ENCODE measurements at regions not wholly inside any gene's neighbourhood (a gene's known extent, or its start where the extent isn't known, plus 50 kb on each side); places are given as distances from the start of the nearest gene placed in this dataset.

DNA sequence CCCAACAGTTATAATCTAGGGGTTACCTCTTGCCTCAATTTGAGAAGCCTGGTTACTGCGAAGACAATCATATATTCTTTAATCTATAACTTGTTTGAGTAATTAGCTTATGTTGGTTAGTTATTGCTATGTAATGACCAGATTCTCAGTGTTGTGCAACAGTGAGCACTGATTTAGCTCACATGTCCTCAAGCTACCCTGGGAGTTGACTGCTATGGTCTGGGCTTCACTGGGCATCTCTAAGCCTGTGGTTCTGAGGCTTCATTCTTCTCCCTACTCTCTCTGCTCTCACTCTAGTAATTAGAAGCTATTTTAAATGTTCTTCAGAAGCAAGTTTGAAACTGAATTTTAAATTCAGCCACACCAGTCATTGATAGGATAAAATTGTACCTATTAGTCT is 371.8 kb downstream of the PBX1 start:
- no peak overlapping the region for H2AFZ ChIP-seq (replicated peaks; ENCODE audit: low read length, poor library complexity)
- TF ChIP-seq BHLHE40 (IDR thresholded peaks at IDR 0.05; ENCODE audit: low read depth, low read length), result no peak
- TF ChIP-seq CTCF (conservative IDR thresholded peaks at IDR 0.05; ENCODE audit: low read depth, low read length), result no peak
- TF ChIP-seq RCOR1 (IDR thresholded peaks at IDR 0.05; ENCODE audit: insufficient replicate concordance, low read length), result no peak
- TF ChIP-seq, protein P1, sequence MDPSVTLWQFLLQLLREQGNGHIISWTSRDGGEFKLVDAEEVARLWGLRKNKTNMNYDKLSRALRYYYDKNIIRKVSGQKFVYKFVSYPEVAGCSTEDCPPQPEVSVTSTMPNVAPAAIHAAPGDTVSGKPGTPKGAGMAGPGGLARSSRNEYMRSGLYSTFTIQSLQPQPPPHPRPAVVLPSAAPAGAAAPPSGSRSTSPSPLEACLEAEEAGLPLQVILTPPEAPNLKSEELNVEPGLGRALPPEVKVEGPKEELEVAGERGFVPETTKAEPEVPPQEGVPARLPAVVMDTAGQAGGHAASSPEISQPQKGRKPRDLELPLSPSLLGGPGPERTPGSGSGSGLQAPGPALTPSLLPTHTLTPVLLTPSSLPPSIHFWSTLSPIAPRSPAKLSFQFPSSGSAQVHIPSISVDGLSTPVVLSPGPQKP (IDR thresholded peaks at IDR 0.05; ENCODE audit: borderline replicate concordance, low read depth, low read length), result no peak
- TF ChIP-seq RFX5 (IDR thresholded peaks at IDR 0.05; ENCODE audit: low read depth, low read length), result no peak
- no peak for TF ChIP-seq RAD21 (IDR thresholded peaks at IDR 0.05; ENCODE audit: low read length)
- TF ChIP-seq, protein P2, sequence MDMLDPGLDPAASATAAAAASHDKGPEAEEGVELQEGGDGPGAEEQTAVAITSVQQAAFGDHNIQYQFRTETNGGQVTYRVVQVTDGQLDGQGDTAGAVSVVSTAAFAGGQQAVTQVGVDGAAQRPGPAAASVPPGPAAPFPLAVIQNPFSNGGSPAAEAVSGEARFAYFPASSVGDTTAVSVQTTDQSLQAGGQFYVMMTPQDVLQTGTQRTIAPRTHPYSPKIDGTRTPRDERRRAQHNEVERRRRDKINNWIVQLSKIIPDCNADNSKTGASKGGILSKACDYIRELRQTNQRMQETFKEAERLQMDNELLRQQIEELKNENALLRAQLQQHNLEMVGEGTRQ (IDR thresholded peaks at IDR 0.05; ENCODE audit: low read depth, low read length), result no peak
- no peak for TF ChIP-seq MXI1 (IDR thresholded peaks at IDR 0.05; ENCODE audit: borderline replicate concordance, low read depth, low read length)
- TF ChIP-seq MAFK (IDR thresholded peaks at IDR 0.05; ENCODE audit: low read depth, low read length), result no peak
- no peak for TF ChIP-seq NFE2L2 (IDR thresholded peaks at IDR 0.05; ENCODE audit: low read depth, low read length)
- TF ChIP-seq SMC3 (IDR thresholded peaks at IDR 0.05; ENCODE audit: low read depth, low read length), result no peak
- no peak for TF ChIP-seq FOS (IDR thresholded peaks at IDR 0.05; ENCODE audit: low read depth, low read length)
- no peak for TF ChIP-seq POLR2A (IDR thresholded peaks at IDR 0.05; ENCODE audit: low read depth, low read length)
- TF ChIP-seq CEBPB (IDR thresholded peaks at IDR 0.05; ENCODE audit: low read depth, low read length), result no peak
- no peak for TF ChIP-seq MAZ (IDR thresholded peaks at IDR 0.05; ENCODE audit: borderline replicate concordance, low read depth, low read length)
- TF ChIP-seq CHD1 (IDR thresholded peaks at IDR 0.05; ENCODE audit: low read depth, low read length), result no peak
- no peak overlapping the region for H4K91ac ChIP-seq (ENCODE audit: insufficient read depth, low read depth, low read length)
- H3K4ac ChIP-seq (ENCODE audit: low read depth, low read length), result no peak overlapping the region
- intact Hi-C loops (cut with micrococcal nuclease) (no loop called here), in situ Hi-C loops (cut with MboI; ENCODE audit: low sequenced_read_pairs) (no loop called here), dilution Hi-C loops (cut with HindIII; ENCODE audit: low sequenced_read_pairs, unreplicated experiment) (no loop called here)
- no peaks in the 10 kb centered on the region for H3K79me1 ChIP-seq (ENCODE audit: low read depth in 1 of 2, low read length in 2 of 2)
- no peak overlapping the region for H3K27ac ChIP-seq (ENCODE audit: insufficient read depth, low read length)
- no peak overlapping the region for H2BK5ac ChIP-seq (ENCODE audit: low read depth, low read length, poor library complexity, severe bottlenecking)
- ChIA-PET POLR2A (ENCODE audit: unreplicated experiment) (no interaction called here), CTCF (interaction anchor here (1.4 to 1.5 kb wide), 2 partner anchors 22 to 60 kb away, joined by 3 read pairs; no protein-coding TSS in a partner anchor)
- no peaks in the 10 kb centered on the region for H3K9me3 ChIP-seq (ENCODE audit: control insufficient read depth, insufficient read depth, low read length)
- H4K20me1 ChIP-seq (ENCODE audit: insufficient read depth, low read length), result no peaks in the 10 kb centered on the region
- H3K9ac ChIP-seq (ENCODE audit: low read depth, low read length), result no peak overlapping the region
- H3K4me2 ChIP-seq (ENCODE audit: low read depth, low read length), result no peak overlapping the region
- no peak overlapping the region for H2AK5ac ChIP-seq (ENCODE audit: low read depth, low read length)
- no peak overlapping the region for H3K4me3 ChIP-seq (ENCODE audit: insufficient read depth, low read depth, low read length)
- no peak overlapping the region for H4K8ac ChIP-seq (ENCODE audit: low read depth in 2 of 2, low read length in 2 of 2)
- no peak overlapping the region for H2BK20ac ChIP-seq (ENCODE audit: low read depth, low read length)
- H2BK120ac ChIP-seq (ENCODE audit: low read depth, low read length), result no peak overlapping the region
- no peak overlapping the region for H2AK9ac ChIP-seq (replicated peaks; ENCODE audit: low read depth, low read length, poor library complexity)
- WGBS, 2 experiments (ENCODE audit: extremely low coverage in 2 of 2, insufficient read length in 1 of 2), result no CpG with 5 or more reads among the region's 1 CpG
- no peak overlapping the region for H3K23ac ChIP-seq (ENCODE audit: low read depth, low read length)
- H3K36me3 ChIP-seq (ENCODE audit: control insufficient read depth, insufficient read depth, low read length), result no peaks in the 10 kb centered on the region
- no peak overlapping the region for H3K14ac ChIP-seq (replicated peaks; ENCODE audit: low read depth, low read length)
- no peak overlapping the region for H2BK15ac ChIP-seq (ENCODE audit: low read depth, low read length)
- no peaks in the 10 kb centered on the region for H3K4me1 ChIP-seq (ENCODE audit: control insufficient read depth, insufficient read depth, low read length)
- BruUV-seq (replicated peaks), result no TSS peak
- DNase-seq (no peak), ATAC-seq (ENCODE audit: low read depth) (no peak)
- H3K56ac ChIP-seq (ENCODE audit: extremely low read depth, insufficient read depth, low read length), result no peak overlapping the region
- H3K9me1 ChIP-seq (ENCODE audit: insufficient read depth, low read length), result no peaks in the 10 kb centered on the region
- no peak overlapping the region for H4K5ac ChIP-seq (ENCODE audit: low read depth, low read length)
- no peak overlapping the region for H3K18ac ChIP-seq (ENCODE audit: low read depth, low read length)
- H3K27me3 ChIP-seq (ENCODE audit: control insufficient read depth, insufficient read depth, low read length), result peaks cover 3% of the 10 kb centered on the region; the same call in 1 of the 2 replicates

Data from IMR-90 (cell line).